ENCODE measurements at regions not wholly inside any gene's neighbourhood (a gene's known extent, or its start where the extent isn't known, plus 50 kb on each side); places are given as distances from the start of the nearest gene placed in this dataset.
A peak's percentile ranks its signal among the peaks of the same experiment; 100 is the strongest.
"Not testable (repeated sequence)": the region's sequence is repeated elsewhere in the genome, so short reads cannot be mapped to it uniquely, and the experiment has no call there.

GRCh38 chr5:39579750-39580149 is 155.0 kb upstream of the DAB2 start:
- DNase-seq = no peak

DNA sequence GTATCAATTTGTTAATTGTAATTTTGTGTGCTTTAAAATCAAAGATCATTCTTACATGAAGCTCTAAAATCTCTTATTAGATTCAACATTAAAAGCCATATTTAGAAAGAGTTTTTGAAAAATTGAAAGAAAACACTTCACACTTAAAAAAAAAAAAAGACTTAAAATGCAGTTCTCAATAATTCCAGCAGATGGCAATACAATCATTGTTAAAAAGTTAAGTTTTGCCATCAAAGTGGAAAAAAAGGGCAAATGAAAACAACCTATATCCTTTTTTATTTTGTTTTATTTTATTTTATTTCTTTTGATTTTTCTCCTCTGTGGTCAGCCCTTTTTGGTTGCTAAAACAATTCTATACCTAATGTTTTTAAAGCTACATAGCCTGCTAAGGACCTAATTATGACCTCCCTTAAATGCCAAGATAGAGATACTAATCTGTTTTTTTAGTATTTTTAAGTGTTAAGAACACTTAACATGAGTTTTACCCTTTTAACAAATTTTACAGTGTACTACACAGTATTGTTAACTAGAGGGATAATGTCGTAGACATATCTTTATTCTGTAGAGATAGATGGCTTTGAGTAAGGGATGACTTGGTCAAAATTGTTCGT is 154.2 kb upstream of the DAB2 start:
- DNase-seq = peak; percentile 22

DNA sequence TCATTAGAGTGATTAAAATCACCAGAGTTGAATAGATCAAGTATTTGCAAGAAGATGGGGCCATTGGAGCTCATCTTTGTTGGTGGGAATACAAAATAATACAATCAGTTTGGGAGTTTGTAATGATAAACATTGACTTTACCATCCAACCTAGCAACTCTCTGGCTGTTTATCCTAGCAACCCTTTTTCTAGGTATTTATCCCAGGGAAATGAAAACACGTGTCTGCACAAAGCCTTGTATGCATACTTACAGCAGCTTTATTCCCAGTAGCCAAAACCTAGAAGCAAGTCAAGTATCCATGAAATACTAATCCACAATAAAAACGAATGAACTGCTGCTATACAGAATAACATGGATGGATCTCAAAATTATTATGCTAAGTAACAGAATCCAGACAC is 152.7 kb upstream of the DAB2 start:
- DNase-seq = no peak

DNA sequence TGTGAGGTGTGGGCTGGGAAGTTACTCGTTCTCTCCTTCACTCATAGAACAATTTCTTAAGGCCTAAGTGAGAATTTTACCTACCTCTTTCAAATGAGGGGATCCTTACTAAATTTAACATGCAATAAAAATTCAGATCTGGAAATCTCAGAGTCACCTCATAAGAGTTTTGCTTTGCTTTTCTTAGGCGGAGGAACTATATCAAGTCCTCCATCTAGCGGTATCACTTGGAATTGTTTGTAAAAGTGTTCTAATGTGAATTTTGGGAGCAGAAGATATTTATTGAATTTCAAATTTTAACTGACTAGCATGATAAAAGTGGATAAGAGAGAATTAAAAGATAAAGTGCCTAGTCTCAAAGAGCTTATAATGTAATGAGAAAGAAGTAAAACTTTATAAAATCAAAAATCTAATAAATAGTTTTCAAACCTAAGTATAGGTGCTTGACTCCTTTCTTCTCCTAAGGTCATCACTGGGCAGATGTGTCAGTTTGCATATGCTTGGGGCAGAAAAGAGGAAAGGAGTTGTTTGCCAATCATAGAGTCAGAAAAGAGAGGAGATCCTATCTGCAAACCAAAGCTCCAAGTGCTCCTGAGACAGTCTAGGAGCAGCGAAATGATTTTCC is 145.7 kb upstream of the DAB2 start:
- peak; percentile 30 for DNase-seq

GRCh38 chr5:39569857-39570256 is 145.1 kb upstream of the DAB2 start:
- DNase-seq = no peak

DNA sequence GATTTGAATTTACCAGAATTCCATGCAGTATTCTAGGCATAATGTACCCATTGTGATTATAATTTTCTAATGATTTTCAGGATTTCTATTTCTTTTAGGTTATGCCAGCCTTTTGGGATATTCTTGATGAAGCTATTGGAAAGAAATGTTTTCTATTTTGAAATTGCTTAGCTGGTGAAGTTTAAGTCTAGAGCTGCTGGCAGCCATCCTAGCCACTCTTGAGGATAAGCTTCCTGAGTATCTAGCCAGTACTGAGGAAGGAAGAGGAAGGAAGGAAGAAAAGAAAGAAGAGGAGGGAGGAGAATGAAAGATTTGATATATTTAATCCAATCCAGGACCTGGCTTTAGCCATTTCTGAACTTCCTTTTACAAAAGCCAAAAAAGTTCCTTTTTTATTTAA is 142.1 kb upstream of the DAB2 start:
- no peak for DNase-seq

GRCh38 chr5:39566029-39566428 is 141.2 kb upstream of the DAB2 start:
- DNase-seq = no peak

DNA sequence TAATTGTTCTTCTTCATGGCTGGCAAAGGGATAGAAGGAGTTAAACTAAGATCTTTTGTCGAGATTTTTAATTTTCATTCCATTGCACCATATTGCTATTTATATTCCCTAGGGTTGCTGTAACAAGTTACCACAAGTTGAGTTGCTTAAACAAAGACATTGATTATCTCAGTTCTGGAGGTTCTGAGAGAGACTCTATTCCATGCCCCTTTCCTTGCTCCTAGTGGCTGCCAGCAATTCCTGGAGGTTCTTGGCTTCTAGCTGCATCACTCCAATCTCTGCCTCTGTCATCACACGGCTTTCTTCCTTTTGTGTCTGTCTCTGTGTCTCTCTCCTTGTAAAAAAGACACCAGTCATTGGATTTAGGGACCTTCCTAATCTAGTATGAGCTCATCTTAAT is 136.6 kb upstream of the DAB2 start:
- no peak for DNase-seq

- no peak for DNase-seq
Measured at GRCh38 chr5:39560726-39561125, 135.9 kb upstream of the DAB2 start.

- no peak for DNase-seq
Measured at GRCh38 chr5:39559923-39560322, 135.1 kb upstream of the DAB2 start.

- no peak for DNase-seq
Measured at GRCh38 chr5:39558541-39558940, 133.8 kb upstream of the DAB2 start.

DNA sequence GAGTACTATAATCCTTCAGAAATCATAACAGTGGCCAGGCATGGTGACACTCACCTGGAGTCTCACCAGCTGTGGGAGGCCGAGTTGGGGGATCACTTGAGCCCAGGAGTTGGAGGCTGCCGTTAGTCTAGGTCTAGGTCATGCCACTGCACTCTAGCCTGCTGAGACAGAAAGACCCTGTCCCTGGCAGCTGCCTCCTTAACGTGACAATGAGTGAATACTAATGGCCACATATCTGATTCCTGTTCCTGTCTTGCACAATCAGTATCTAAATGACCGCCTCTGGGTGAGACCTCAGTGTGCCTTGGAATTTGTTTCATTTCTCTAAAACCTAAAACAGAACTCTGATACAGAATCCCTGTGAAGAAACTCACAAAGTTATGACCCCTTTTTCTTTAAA is 131.0 kb upstream of the DAB2 start:
- DNase-seq = no peak

- peak; percentile 48 for DNase-seq
Measured at GRCh38 chr5:39547553-39548154, 122.9 kb upstream of the DAB2 start.

DNA sequence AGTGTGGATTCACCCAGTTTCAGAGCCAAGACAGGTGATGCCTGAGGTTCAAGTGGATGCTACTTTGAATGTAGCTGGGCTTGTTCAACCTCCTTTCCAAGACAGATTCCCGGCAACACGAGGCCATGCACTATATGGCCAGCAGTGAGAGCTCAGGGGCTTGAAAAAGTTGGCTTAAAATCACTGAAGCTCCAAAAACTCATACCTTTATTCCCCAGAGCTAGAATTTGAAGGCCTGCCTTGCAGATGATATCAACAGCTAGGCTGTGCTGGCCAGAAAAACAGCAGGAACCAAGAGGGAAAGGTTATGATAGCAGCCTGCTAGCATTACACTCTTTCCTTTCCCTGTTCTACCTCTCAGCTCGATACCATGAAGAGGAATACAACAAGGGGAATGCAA is 120.2 kb upstream of the DAB2 start:
- no peak for DNase-seq

GRCh38 chr5:39543335-39543734 is 118.6 kb upstream of the DAB2 start:
- no peak for DNase-seq

- no peak for DNase-seq
Measured at GRCh38 chr5:39542511-39543285, 117.9 kb upstream of the DAB2 start.

DNA sequence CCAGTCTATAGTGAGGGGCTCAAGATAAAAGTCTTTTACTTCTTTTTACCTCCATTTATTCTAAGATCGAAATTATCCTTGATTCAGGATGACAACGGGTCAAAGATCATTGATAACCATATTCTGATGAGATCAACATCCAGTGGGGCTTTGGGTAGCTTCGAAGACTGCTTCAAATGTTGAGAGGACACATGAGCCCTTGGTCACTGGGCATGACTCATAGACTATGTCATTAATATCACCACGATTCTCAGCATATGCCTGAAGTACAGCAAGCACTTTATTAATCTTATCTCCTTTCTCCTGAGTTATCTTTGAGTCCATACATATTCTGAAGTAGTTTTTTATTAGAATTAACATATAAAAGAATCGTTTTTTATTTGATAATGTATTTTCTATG is 117.1 kb upstream of the DAB2 start:
- no peak for DNase-seq

DNA sequence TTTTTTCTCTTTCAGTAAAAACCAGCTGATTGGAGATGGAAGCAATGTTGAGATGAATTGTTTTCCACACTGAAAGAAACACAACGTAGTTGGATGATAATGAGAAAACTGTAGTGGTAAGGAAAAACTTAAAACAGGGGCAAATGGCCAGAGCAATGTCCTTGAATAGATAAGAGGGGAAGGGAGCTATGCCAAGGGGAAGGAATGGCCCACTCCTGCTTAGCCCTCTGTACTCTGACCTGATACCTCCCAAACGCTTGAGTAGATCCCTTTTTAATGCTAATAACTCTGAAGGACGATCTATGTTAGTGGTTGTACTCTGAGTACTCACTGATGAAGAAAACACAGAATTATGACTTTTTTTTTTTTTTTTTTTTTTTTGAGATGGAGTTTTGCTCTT is 114.7 kb upstream of the DAB2 start:
- no peak for DNase-seq

GRCh38 chr5:39534690-39535089 is 109.9 kb upstream of the DAB2 start:
- DNase-seq = no peak

DNA sequence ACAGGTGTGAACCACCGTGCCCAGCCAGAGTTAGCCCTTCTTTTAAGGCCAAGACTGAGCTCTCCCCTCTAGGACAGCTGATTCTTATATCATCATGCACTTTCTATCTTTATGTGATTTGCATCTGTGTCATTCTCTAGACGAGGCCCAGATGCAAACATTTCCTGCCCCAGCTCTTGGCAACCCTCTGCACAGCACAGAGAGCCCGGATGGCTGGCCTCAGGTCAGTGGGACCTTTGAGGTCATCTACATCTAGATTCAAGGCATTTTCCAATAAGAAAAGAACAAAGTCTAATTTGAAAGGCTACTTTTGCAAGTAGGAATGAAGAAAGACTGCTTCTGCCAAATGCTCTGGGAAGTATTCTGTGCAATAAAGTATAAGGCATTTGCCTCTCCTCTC is 109.0 kb upstream of the DAB2 start:
- no peak for DNase-seq

- DNase-seq = no peak
Measured at GRCh38 chr5:39532511-39532910, 107.7 kb upstream of the DAB2 start.

DNA sequence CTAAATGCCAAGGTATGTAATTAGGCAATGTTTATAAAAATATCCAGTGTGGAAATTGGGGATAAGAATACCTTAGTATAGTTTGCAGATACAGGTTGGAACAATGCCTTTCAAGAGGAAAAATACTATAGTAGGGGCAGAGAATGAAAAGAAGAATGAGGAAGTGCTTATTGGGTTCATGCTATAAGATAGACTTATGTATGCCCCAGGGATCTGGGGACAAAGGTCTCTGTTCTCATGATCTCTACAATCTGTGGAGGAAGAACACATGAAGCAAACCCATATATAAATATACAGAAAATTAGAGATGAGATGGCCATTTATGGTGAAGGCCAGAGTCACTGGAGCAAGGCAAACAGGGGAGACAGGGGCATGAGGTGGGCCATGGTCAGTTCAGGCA is 106.5 kb upstream of the DAB2 start:
- no peak for DNase-seq

GRCh38 chr5:39526914-39527477 is 102.2 kb upstream of the DAB2 start:
- no peak for DNase-seq

DNA sequence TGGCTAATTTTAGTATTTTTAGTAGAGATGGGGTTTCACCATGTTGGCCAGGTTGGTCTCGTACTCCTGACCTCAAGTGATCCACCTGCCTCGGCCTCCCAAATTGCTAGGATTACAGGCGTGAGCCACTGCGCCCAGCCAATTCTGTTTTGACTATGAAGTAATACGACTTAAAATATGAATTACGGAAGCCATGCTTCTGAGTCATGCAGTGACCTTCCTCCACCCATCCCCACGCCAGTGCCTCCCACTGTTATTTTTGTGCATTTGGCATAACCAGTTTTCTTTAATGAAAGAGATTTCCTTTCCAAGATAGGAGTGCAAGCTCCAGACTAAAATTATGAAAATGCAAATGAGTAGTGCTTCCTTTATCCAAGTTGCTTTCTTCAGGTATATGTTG is 101.0 kb upstream of the DAB2 start:
- not testable (repeated sequence) for DNase-seq

Data from CD4-positive, alpha-beta T cell treated with Interleukin-12 subunit alpha and Interleukin-12 subunit beta, for 1 hour (primary cell).